ENCODE measurements at regions not wholly inside any gene's neighbourhood (a gene's known extent, or its start where the extent isn't known, plus 50 kb on each side); places are given as distances from the start of the nearest gene placed in this dataset.

DNA sequence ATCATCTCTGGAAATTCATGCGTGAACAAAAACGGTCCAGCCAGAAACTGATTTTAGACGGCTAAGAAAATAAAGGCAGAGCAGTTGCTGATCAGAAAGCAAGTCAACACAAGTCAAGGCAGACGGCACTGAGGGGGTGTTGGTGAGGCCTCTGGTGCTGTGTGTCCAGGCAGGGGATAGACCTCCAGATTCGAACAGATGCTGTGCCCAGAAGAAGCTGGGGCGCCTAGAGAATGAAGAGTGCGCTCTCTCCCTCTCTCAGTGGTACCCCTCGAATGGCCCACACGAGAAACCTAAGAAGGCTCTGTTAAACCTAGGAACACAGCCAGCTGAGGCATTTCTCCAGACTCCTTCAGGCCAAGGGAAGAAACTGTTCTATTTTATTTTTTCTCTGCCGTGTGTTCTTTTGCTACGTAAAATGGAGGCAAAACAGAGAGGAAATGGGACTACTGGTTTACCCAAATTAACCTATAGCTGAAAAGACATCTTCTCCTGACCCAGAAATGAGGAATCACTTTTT lies 178.3 kb downstream of the PMP22 start:
- CTCF ChIA-PET, result interaction anchor here (1.8 kb wide), 1 partner anchor 50 kb away, joined by 5 read pairs; no protein-coding TSS in a partner anchor
- Mint-ChIP-seq H3K4me3 (no peak overlapping the region), H3K27ac (no peak overlapping the region), H3K27me3 (ENCODE audit: low read depth) (no peaks in the 10 kb centered on the region; the same call in 1 of the 2 replicates), H3K4me1 (peaks cover 41% of the 10 kb centered on the region), H3K9me3 (no peaks in the 10 kb centered on the region), H3K36me3 (no peaks in the 10 kb centered on the region)
- TF ChIP-seq CREB1 (CRISPR knock-in tag; IDR thresholded peaks at IDR 0.05) (no peak), JAZF1 (CRISPR knock-in tag; IDR thresholded peaks at IDR 0.05) (no peak), MXD4 (CRISPR knock-in tag; IDR thresholded peaks at IDR 0.05; ENCODE audit: borderline replicate concordance) (no peak)
- TF ChIP-seq, protein P1, sequence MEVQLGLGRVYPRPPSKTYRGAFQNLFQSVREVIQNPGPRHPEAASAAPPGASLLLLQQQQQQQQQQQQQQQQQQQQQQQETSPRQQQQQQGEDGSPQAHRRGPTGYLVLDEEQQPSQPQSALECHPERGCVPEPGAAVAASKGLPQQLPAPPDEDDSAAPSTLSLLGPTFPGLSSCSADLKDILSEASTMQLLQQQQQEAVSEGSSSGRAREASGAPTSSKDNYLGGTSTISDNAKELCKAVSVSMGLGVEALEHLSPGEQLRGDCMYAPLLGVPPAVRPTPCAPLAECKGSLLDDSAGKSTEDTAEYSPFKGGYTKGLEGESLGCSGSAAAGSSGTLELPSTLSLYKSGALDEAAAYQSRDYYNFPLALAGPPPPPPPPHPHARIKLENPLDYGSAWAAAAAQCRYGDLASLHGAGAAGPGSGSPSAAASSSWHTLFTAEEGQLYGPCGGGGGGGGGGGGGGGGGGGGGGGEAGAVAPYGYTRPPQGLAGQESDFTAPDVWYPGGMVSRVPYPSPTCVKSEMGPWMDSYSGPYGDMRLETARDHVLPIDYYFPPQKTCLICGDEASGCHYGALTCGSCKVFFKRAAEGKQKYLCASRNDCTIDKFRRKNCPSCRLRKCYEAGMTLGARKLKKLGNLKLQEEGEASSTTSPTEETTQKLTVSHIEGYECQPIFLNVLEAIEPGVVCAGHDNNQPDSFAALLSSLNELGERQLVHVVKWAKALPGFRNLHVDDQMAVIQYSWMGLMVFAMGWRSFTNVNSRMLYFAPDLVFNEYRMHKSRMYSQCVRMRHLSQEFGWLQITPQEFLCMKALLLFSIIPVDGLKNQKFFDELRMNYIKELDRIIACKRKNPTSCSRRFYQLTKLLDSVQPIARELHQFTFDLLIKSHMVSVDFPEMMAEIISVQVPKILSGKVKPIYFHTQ (CRISPR knock-in tag; IDR thresholded peaks at IDR 0.05), result no peak
- TF ChIP-seq, protein P2, sequence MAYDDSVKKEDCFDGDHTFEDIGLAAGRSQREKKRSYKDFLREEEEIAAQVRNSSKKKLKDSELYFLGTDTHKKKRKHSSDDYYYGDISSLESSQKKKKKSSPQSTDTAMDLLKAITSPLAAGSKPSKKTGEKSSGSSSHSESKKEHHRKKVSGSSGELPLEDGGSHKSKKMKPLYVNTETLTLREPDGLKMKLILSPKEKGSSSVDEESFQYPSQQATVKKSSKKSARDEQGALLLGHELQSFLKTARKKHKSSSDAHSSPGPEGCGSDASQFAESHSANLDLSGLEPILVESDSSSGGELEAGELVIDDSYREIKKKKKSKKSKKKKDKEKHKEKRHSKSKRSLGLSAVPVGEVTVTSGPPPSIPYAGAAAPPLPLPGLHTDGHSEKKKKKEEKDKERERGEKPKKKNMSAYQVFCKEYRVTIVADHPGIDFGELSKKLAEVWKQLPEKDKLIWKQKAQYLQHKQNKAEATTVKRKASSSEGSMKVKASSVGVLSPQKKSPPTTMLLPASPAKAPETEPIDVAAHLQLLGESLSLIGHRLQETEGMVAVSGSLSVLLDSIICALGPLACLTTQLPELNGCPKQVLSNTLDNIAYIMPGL (CRISPR knock-in tag; IDR thresholded peaks at IDR 0.05), result no peak
- TF ChIP-seq, protein P3, sequence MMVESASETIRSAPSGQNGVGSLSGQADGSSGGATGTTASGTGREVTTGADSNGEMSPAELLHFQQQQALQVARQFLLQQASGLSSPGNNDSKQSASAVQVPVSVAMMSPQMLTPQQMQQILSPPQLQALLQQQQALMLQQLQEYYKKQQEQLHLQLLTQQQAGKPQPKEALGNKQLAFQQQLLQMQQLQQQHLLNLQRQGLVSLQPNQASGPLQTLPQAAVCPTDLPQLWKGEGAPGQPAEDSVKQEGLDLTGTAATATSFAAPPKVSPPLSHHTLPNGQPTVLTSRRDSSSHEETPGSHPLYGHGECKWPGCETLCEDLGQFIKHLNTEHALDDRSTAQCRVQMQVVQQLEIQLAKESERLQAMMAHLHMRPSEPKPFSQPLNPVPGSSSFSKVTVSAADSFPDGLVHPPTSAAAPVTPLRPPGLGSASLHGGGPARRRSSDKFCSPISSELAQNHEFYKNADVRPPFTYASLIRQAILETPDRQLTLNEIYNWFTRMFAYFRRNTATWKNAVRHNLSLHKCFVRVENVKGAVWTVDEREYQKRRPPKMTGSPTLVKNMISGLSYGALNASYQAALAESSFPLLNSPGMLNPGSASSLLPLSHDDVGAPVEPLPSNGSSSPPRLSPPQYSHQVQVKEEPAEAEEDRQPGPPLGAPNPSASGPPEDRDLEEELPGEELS (CRISPR knock-in tag; IDR thresholded peaks at IDR 0.05), result no peak
- ATAC-seq (peak; percentile 30; the same call in 1 of the 2 replicates), DNase-seq (ENCODE audit: low spot score) (no peak)
- POLR2A ChIA-PET, result no interaction called here

DNA sequence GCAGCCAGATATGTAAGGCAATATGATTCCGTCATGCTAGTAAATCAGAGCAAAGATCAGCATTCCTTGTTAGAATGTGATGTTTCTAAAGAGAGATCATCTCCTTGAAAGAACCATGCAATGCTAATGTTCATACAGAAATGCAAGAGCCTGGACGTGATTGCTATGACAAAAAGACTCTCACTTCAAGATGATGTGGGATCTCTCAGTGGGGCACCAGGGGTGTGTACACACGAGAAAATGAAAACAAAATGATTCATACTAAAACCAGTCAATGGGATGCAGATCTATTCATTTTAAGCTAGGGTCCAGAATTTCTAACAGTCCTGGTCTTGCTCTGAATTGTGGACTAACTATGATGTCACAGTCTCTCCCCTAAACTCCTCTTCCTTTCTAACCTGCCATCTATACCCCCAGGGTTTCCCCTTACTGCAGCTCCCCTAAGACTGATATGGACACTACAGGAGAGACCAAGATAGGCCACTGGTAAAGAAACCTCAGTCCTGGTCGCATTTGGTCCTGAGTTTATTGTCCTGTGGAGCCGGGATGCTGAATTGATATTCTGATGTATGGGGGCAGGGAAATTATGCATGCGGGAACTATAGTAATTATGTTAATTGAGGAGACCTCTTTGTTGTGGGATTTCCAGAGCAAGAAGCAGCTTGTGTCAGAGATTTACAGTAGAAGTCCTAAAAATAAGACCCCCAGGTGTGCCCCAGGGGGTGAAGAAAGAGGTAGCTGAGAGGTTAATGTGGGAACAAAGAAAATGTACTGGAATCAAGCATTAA lies 179.0 kb downstream of the PMP22 start:
- ATAC-seq, result no peak
- Mint-ChIP-seq H3K27me3 (ENCODE audit: low read depth) (no peaks in the 10 kb centered on the region; the same call in 1 of the 2 replicates), H3K9me3 (no peaks in the 10 kb centered on the region), H3K27ac (no peak overlapping the region), H3K4me3 (no peak overlapping the region; the same call in 1 of the 2 replicates), H3K4me1 (peaks cover 46% of the 10 kb centered on the region), H3K36me3 (no peaks in the 10 kb centered on the region)
- CTCF ChIA-PET, result interaction anchor here (1.8 kb wide), 1 partner anchor 50 kb away, joined by 5 read pairs; no protein-coding TSS in a partner anchor
- POLR2A ChIA-PET, result no interaction called here
- DNase-seq (ENCODE audit: low spot score), result no peak
- TF ChIP-seq, protein P4, sequence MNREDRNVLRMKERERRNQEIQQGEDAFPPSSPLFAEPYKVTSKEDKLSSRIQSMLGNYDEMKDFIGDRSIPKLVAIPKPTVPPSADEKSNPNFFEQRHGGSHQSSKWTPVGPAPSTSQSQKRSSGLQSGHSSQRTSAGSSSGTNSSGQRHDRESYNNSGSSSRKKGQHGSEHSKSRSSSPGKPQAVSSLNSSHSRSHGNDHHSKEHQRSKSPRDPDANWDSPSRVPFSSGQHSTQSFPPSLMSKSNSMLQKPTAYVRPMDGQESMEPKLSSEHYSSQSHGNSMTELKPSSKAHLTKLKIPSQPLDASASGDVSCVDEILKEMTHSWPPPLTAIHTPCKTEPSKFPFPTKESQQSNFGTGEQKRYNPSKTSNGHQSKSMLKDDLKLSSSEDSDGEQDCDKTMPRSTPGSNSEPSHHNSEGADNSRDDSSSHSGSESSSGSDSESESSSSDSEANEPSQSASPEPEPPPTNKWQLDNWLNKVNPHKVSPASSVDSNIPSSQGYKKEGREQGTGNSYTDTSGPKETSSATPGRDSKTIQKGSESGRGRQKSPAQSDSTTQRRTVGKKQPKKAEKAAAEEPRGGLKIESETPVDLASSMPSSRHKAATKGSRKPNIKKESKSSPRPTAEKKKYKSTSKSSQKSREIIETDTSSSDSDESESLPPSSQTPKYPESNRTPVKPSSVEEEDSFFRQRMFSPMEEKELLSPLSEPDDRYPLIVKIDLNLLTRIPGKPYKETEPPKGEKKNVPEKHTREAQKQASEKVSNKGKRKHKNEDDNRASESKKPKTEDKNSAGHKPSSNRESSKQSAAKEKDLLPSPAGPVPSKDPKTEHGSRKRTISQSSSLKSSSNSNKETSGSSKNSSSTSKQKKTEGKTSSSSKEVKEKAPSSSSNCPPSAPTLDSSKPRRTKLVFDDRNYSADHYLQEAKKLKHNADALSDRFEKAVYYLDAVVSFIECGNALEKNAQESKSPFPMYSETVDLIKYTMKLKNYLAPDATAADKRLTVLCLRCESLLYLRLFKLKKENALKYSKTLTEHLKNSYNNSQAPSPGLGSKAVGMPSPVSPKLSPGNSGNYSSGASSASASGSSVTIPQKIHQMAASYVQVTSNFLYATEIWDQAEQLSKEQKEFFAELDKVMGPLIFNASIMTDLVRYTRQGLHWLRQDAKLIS (CRISPR knock-in tag; IDR thresholded peaks at IDR 0.05; ENCODE audit: borderline replicate concordance), result no peak
- TF ChIP-seq, protein P5, sequence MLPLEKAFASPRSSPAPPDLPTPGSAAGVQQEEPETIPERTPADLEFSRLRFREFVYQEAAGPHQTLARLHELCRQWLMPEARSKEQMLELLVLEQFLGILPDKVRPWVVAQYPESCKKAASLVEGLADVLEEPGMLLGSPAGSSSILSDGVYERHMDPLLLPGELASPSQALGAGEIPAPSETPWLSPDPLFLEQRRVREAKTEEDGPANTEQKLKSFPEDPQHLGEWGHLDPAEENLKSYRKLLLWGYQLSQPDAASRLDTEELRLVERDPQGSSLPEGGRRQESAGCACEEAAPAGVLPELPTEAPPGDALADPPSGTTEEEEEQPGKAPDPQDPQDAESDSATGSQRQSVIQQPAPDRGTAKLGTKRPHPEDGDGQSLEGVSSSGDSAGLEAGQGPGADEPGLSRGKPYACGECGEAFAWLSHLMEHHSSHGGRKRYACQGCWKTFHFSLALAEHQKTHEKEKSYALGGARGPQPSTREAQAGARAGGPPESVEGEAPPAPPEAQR (CRISPR knock-in tag; IDR thresholded peaks at IDR 0.05), result no peak

Measured in WTC11 (cell line).